ENCODE measurements at regions not wholly inside any gene's neighbourhood (a gene's known extent, or its start where the extent isn't known, plus 50 kb on each side); places are given as distances from the start of the nearest gene placed in this dataset.

DNA sequence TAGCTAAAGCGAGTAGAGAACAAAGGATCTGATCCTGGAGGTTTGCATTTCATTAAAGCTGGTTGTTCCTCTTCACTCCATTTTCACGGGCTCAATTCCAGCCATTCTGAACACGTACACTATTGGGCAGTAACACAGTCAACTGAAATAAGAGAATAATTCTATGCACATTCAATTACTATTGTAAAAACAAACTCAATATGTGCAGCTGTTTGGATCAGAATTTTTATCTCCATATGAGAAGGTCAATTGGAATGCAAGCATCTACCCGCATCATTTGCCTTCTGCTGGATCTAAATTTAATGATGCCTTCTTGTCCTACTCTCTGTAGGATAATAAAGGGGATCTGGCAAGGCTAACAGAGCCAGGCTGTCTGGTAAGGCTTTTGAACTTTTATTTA is 562.8 kb upstream of the CCDC179 start:
- H3K4me3 ChIP-seq (ENCODE audit: control insufficient read depth, low read depth, low read length): no peak overlapping the region
- DNase-seq (ENCODE audit: low read depth): no peak
- TF ChIP-seq, protein P1, sequence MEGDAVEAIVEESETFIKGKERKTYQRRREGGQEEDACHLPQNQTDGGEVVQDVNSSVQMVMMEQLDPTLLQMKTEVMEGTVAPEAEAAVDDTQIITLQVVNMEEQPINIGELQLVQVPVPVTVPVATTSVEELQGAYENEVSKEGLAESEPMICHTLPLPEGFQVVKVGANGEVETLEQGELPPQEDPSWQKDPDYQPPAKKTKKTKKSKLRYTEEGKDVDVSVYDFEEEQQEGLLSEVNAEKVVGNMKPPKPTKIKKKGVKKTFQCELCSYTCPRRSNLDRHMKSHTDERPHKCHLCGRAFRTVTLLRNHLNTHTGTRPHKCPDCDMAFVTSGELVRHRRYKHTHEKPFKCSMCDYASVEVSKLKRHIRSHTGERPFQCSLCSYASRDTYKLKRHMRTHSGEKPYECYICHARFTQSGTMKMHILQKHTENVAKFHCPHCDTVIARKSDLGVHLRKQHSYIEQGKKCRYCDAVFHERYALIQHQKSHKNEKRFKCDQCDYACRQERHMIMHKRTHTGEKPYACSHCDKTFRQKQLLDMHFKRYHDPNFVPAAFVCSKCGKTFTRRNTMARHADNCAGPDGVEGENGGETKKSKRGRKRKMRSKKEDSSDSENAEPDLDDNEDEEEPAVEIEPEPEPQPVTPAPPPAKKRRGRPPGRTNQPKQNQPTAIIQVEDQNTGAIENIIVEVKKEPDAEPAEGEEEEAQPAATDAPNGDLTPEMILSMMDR (conservative IDR thresholded peaks at IDR 0.05; ENCODE audit: control insufficient read depth, insufficient read depth, low read depth, low read length): no peak

GRCh38 chr11:23423656-23424055 is 563.4 kb upstream of the CCDC179 start:
- DNase-seq (ENCODE audit: low read depth): no peak
- H3K4me3 ChIP-seq (ENCODE audit: control insufficient read depth, low read depth, low read length): no peak overlapping the region
- TF ChIP-seq, protein P1 (conservative IDR thresholded peaks at IDR 0.05; ENCODE audit: control insufficient read depth, insufficient read depth, low read depth, low read length): no peak

GRCh38 chr11:23425381-23425780 is 565.1 kb upstream of the CCDC179 start:
- DNase-seq (ENCODE audit: low read depth): peak; percentile 2
- H3K4me3 ChIP-seq (ENCODE audit: control insufficient read depth, low read depth, low read length): no peak overlapping the region
- TF ChIP-seq, protein P1 (conservative IDR thresholded peaks at IDR 0.05; ENCODE audit: control insufficient read depth, insufficient read depth, low read depth, low read length): no peak

- TF ChIP-seq, protein P1 (conservative IDR thresholded peaks at IDR 0.05; ENCODE audit: control insufficient read depth, insufficient read depth, low read depth, low read length): no peak
- no peak for DNase-seq (ENCODE audit: low read depth)
Measured at GRCh38 chr11:23429569-23429968, 569.3 kb upstream of the CCDC179 start.

DNA sequence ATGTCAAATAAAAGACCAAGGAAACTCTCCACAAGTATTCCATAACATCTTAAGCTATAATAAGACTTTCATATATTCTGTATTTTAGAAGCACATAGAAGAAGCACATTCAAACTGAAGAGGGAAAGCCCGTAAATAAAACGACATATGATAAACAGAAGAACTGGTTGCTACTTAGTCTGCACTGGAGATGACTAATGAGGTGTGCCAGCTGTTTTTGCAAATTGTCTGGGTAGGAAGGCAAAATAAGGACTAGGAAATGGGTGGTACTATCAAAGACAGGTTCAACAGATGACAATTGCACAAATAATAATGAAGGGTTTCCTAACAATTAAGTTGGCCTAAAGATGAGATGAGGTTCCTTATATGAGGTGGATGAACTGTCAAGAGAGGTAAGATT is 593.2 kb upstream of the CCDC179 start:
- no peak overlapping the region for H3K4me3 ChIP-seq (ENCODE audit: control insufficient read depth, low read depth, low read length)
- no peak for DNase-seq (ENCODE audit: low read depth)
- TF ChIP-seq, protein P1 (conservative IDR thresholded peaks at IDR 0.05; ENCODE audit: control insufficient read depth, insufficient read depth, low read depth, low read length): no peak

More at GRCh38 chr11:23429569-23429968, 569.3 kb upstream of the CCDC179 start:
- no peak overlapping the region for H3K4me3 ChIP-seq (ENCODE audit: control insufficient read depth, low read depth, low read length)

DNA sequence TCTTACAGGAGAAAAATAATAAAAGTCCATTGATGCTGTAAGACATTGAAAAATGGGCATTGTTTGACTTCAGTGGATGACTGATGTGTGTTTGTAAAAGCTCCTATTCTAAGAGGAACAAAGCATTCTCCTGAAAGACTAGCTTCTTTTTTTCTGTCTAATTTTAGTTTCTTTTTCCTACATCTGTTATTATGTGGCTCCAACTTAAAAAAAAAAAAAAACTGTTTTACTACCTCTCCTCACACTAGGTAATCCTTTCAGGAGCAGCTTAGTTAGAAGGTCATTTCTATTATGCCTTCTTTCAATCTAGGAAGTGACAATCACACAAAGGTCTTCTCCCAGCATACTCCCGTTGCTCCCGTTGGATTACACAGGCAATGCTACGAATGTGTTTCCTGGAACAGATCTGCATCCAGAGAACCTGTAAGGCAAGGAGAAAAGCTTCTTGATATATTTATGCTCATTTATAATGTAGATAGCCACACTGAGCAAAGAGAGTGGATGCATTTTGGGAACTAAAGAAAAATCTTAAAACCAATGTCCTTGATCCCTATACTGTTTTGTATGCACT is 595.1 kb upstream of the CCDC179 start:
- no peak for DNase-seq (ENCODE audit: low read depth)
- no peak overlapping the region for H3K4me3 ChIP-seq (ENCODE audit: control insufficient read depth, low read depth, low read length)
- TF ChIP-seq, protein P1 (conservative IDR thresholded peaks at IDR 0.05; ENCODE audit: control insufficient read depth, insufficient read depth, low read depth, low read length): no peak

GRCh38 chr11:23457641-23458040 is 597.4 kb upstream of the CCDC179 start:
- TF ChIP-seq, protein P1 (conservative IDR thresholded peaks at IDR 0.05; ENCODE audit: control insufficient read depth, insufficient read depth, low read depth, low read length): no peak
- no peak for DNase-seq (ENCODE audit: low read depth)
- no peak overlapping the region for H3K4me3 ChIP-seq (ENCODE audit: control insufficient read depth, low read depth, low read length)
